HFFc6 (cell line): ENCODE measurements at regions not wholly inside any gene's neighbourhood (a gene's known extent, or its start where the extent isn't known, plus 50 kb on each side); places are given as distances from the start of the nearest gene placed in this dataset.

Experiments used
- DNase-seq: peaks from one replicate; pipeline ENCODE4 v3.0.0-alpha.2; 2018
- H3K27ac Mint-ChIP-seq: 2 replicates; pipeline ENCODE4 v1.8.0; 2020; ENCODE audit warnings: mild to moderate bottlenecking, mixed read lengths
- H3K27me3 Mint-ChIP-seq: 2 replicates; pipeline ENCODE4 v1.8.0; 2021; ENCODE audit warnings: mild to moderate bottlenecking, moderate library complexity, mixed read lengths; ENCODE audit not compliant: insufficient read depth
- H3K36me3 Mint-ChIP-seq: 2 replicates; pipeline ENCODE4 v1.8.0; 2021; ENCODE audit warnings: low read depth, mixed read lengths
- H3K4me1 Mint-ChIP-seq: 2 replicates; pipeline ENCODE4 v1.8.0; 2020; ENCODE audit warnings: low read depth, mixed read lengths
- H3K4me3 Mint-ChIP-seq: 2 replicates; pipeline ENCODE4 v1.8.0; 2020; ENCODE audit warnings: mild to moderate bottlenecking, moderate library complexity, mixed read lengths
- H3K9me3 Mint-ChIP-seq: 2 replicates; pipeline ENCODE4 v1.8.0; 2020; ENCODE audit warnings: mild to moderate bottlenecking, mixed read lengths
- TF ChIP-seq, protein P1 (sequence below): fragments of 200-600 bp; sonication (generic); IDR thresholded peaks from 2 replicates; pipeline ENCODE4 v1.5.0; 2021; ENCODE audit warnings: antibody characterized with exemption, mild to moderate bottlenecking

DNA sequence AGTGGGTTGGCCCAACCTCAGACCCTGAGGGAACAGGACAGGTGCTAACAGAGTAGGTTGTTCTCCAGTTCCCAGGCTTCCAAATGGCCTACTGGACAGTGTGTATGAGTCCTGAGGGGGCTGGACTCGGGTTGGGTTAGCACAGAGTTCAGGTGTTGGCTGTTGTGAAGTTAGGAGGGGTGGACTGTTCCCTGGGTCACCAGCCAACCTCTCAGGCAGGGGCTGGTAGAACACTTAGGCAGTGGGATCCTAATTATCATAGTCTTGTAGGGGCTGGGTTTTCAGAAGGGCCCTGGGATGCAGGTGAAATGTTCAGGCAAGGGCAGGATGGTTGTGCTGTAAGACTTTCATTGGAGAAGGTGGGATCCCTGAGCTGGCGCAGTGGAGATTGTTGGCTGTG, 293.0 kb downstream of the ZWINT start:
- Mint-ChIP-seq H3K9me3 (peaks cover 61% of the 10 kb centered on the region), H3K4me3 (no peak overlapping the region), H3K27me3 (no peaks in the 10 kb centered on the region), H3K36me3 (peaks cover 6% of the 10 kb centered on the region; the same call in 1 of the 2 replicates), H3K27ac (no peak overlapping the region), H3K4me1 (no peaks in the 10 kb centered on the region)
- no peak for DNase-seq
- TF ChIP-seq, protein P1, sequence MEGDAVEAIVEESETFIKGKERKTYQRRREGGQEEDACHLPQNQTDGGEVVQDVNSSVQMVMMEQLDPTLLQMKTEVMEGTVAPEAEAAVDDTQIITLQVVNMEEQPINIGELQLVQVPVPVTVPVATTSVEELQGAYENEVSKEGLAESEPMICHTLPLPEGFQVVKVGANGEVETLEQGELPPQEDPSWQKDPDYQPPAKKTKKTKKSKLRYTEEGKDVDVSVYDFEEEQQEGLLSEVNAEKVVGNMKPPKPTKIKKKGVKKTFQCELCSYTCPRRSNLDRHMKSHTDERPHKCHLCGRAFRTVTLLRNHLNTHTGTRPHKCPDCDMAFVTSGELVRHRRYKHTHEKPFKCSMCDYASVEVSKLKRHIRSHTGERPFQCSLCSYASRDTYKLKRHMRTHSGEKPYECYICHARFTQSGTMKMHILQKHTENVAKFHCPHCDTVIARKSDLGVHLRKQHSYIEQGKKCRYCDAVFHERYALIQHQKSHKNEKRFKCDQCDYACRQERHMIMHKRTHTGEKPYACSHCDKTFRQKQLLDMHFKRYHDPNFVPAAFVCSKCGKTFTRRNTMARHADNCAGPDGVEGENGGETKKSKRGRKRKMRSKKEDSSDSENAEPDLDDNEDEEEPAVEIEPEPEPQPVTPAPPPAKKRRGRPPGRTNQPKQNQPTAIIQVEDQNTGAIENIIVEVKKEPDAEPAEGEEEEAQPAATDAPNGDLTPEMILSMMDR: no peak

- peaks cover 62% of the 10 kb centered on the region for H3K9me3 Mint-ChIP-seq
- no peaks in the 10 kb centered on the region for H3K36me3 Mint-ChIP-seq
- no peak for DNase-seq
- no peak overlapping the region for H3K27ac Mint-ChIP-seq
- TF ChIP-seq, protein P1: no peak
- no peaks in the 10 kb centered on the region for H3K4me1 Mint-ChIP-seq
- H3K4me3 Mint-ChIP-seq: no peak overlapping the region
- H3K27me3 Mint-ChIP-seq: no peaks in the 10 kb centered on the region
Observed at GRCh38 chr10:56063642-56064041, 297.4 kb downstream of the ZWINT start.

DNA sequence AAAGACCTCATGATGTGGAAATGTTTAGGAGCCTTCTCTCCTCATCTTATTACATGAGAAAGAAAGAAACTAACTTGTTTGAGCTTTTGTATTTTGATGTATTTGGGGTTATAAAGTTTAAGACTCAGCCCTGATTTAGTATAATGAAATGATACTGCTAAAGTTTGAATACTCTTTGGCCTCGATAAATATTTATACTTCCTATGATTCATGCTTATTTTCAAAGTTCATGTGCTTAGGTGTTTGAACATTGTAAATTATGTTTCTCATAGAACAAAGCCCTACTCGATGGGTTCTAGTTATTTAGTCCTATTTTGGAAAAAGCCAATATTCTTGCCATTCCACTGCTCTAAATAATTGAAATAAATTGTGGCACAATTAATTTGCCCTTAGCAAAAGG, 303.2 kb downstream of the ZWINT start:
- Mint-ChIP-seq H3K9me3 (peaks cover 18% of the 10 kb centered on the region), H3K27me3 (no peaks in the 10 kb centered on the region), H3K27ac (no peak overlapping the region), H3K4me3 (no peak overlapping the region), H3K4me1 (no peaks in the 10 kb centered on the region), H3K36me3 (no peaks in the 10 kb centered on the region)
- DNase-seq: no peak
- TF ChIP-seq, protein P1: no peak

- no peak for DNase-seq
- no peaks in the 10 kb centered on the region for H3K4me1 Mint-ChIP-seq
- TF ChIP-seq, protein P1: no peak
- no peaks in the 10 kb centered on the region for H3K27me3 Mint-ChIP-seq
- H3K9me3 Mint-ChIP-seq: peaks cover 28% of the 10 kb centered on the region
- no peak overlapping the region for H3K27ac Mint-ChIP-seq
- H3K4me3 Mint-ChIP-seq: no peak overlapping the region
- no peaks in the 10 kb centered on the region; the same call in 1 of the 2 replicates for H3K36me3 Mint-ChIP-seq
Observed at GRCh38 chr10:56035489-56035888, 325.6 kb downstream of the ZWINT start.

DNA sequence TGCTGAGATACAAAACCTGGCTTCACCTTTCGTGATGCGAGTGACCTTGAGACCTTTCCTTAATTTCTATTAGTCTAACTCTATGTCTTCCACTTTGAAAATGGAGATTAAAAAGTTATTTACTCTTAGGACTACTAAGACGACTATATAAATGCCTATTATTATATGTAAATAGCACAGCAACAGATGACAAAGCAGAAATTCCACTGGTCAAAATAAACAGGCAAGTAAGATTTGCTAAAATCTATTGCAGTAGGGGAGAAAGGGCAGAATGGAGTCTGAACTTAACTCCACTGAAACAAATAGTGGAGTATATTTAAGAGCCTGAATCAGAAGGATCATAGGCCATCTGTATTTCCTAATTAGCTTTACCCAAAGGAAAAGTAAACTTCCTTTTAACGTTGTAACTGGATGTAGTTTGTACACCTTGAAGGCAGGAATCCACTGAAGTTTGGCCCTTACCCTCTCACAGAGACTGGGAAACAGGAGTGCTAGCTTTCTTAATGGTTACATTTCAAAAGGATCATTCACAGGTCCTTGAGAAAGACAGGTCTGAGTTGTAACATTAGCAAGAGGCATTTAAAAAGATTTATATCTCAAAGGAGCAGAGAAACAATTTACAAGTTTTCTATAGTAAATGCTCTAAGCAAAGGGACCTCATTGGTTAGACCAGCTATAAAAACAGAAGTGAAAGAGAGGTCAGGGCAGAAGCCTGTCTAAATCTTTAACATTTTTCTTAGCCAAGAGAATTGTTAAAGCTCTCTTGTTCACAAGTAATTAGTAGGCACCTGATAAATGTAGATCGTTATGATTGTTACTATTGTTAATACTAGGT, 332.5 kb downstream of the ZWINT start:
- Mint-ChIP-seq H3K27ac (no peak overlapping the region), H3K27me3 (no peaks in the 10 kb centered on the region), H3K36me3 (no peaks in the 10 kb centered on the region), H3K4me1 (no peaks in the 10 kb centered on the region), H3K9me3 (peaks cover 15% of the 10 kb centered on the region), H3K4me3 (no peak overlapping the region)
- no peak for DNase-seq
- TF ChIP-seq, protein P1: no peak
